GM19035 (cell line): ENCODE measurements at regions not wholly inside any gene's neighbourhood (a gene's known extent, or its start where the extent isn't known, plus 50 kb on each side); places are given as distances from the start of the nearest gene placed in this dataset.
"Not testable (repeated sequence)": the region's sequence is repeated elsewhere in the genome, so short reads cannot be mapped to it uniquely, and the experiment has no call there.

Experiments
- ATAC-seq: cut with Tn5 transposase; IDR thresholded peaks from one replicate; pipeline ENCODE4 v1.9.1; 2021; ENCODE audit not compliant: unreplicated experiment

DNA sequence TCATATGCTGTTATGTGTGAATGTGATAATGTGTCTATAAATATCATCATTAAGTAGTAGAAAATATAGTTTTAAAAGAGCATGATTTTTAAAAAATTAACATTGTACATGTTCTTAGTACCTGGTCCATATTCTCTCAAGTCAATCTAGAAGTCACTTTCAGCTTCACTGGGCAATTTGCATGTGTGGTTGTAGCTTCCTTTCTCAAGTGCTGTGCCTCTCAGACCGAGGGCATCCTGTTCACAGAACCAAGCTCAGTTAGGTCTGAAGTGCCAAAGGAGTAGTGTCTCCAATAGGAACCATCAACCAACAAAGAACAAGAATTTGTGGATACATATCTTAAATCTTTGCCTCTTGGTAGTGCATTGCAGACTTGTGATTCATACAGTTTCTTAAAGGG lies 541.8 kb upstream of the SLC10A2 start:
- ATAC-seq: no peak

DNA sequence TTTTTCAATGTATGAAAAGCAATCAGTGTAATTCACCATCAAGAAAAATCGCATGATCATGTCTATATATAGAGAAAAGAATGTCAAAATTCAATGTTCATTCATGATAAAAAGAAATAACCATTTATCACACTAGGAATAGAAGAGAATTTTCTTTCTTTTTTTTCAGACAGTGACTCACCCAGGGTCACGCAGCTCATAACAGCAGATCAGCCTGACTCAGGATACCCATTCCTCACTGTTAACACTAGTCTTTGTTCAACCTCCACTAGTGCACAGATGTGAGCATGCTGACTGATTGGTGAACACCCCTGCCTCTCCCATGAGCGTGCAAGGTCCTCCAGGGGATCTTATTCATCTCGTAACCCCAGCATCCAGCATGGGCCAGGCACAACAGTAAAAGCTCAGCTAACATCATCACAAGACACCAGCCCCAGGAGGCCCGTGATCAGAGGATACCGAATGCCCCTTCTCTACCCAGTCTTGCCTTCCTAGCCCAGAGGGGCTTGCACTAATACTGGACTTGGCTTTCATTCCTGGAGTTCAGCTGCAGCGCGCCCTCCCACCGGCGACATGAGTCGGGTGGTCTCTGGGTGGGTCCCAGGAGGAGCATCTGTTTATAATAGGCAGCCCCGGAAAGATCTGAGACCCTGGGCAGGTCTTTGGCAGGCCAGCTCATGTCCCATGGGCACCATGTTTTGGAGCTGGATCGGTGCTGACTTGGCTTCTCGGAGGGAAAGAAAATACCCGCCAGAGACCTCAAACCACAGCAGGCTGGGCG lies 539.5 kb upstream of the SLC10A2 start:
- ATAC-seq: no peak

DNA sequence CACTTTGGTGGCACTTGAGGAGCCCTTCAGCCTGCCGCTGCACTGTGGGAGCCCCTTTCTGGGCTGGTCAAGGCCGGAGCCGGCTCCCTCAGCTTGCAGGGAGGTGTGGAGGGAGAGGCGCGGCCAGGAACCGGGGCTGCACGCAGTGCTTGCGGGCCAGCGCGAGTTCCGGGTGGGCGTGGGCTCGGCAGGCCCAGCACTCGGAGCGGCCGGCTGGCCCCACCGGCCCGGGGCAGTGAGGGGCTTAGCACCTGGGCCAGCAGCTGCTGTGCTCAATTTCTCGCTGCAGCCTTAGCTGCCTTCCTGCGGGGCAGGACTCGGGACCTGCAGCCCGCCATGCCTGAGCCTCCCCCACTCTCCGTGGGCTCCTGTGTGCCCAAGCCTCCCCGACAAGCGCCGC lies 533.7 kb upstream of the SLC10A2 start:
- not testable (repeated sequence) for ATAC-seq

DNA sequence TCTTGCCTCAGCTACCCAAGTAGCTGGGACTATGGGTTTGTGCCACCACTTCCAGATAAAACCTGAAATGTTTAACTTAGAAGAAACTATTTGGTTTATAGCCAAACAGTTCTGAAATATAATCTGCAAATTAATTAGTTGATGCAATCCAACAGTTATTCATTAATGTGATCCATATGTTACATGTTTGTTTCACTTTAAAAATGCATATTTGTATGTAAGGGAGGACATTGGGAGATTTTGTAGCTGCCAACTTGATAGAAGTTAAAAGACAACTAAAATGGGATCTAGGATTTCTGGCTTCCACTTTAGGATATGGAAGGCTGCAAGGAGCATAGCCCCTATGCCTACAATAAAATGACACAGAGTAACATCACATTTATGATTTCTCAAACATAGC lies 532.5 kb upstream of the SLC10A2 start:
- ATAC-seq: no peak

DNA sequence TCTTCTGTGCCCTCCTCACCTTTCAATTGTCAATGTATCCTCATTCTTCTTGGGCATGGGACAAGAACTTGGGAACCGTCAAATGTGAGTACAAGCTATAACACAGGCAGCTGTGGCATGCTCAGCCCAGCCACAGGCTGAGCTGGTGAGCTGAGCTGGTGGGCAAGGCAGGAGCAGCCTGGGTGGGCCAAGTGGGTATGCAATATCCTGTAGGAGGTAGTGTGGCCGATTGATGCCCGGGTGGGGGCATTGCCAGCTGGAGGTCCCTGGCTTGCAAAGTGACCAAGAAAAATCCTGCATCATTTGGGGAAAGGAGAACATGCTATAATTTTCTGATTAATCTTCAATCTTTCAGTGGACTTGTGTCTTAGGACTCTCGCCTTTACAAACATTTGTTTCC lies 507.2 kb upstream of the SLC10A2 start:
- ATAC-seq: no peak

DNA sequence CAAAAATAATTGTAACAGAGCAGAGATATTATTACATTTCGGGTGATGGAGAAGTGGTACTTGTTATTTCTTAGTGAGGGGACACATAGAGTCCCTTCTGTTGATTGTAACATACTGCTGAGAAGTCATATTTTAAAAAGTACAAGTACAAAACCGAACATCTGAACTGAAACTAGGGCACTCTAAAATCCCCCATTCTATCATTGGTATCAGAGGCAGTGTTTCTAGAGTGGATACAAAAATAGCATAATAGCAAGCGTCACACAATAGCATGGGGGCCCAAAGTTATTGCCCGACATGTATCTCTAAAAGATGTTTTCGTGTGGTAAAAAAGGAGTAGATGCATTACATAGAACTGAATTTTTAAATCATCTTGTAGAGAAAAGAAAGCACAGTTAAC lies 502.1 kb upstream of the SLC10A2 start:
- no peak for ATAC-seq

DNA sequence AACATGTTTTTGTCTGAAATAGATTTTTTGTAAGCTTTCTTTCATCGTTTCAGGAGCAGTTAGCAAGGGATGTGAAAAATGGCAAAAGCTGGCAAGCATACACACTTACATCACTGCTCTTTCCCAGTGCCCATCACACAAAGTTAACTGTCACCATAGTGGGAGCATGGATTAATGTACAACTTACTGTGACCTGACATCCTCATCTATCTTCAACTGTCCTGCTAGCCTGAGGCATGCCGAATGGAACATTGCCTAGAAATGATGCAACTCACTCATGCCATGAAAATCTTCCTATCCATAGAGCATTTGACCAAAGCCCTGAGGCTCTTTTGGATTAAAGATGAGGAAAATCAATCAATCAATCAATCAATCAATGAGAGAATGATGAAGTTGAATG lies 491.7 kb upstream of the SLC10A2 start:
- ATAC-seq: no peak

DNA sequence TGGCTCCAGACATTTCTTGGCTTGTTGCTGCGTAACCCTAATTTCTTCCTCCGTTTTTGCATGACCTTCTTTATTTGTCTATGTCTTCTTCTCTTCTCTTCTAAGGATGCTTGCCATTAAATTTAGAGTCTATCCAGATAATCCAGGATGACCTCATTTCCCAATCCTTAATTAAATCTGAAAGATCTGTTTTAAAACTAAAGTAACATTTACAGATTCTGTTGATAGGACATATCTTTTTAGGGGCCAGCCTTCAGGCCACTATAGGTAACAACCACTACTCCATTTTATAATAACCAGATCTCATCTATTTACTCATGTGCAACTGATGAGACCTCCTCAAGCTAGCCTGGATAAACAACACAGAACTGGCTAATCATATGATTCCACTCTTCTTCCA lies 490.5 kb upstream of the SLC10A2 start:
- no peak for ATAC-seq

DNA sequence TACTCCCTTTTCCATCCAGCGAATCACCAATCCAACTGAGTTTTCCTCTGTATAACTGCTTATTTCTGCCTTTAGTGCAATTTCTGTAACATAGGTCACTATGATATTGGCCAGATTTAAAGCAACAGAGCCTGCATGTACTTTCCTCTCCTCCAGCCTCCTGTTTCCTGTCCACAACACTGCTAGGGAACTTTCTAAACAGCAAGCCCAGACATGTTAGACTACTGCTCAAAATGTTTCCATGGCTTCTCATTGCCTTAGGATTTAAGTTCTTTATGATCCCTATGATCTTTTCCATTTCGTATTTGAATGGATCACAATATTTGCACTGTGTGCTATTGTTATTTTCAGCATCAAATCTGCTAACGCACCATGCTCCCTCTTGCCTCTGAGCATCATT lies 481.7 kb upstream of the SLC10A2 start:
- ATAC-seq: no peak

DNA sequence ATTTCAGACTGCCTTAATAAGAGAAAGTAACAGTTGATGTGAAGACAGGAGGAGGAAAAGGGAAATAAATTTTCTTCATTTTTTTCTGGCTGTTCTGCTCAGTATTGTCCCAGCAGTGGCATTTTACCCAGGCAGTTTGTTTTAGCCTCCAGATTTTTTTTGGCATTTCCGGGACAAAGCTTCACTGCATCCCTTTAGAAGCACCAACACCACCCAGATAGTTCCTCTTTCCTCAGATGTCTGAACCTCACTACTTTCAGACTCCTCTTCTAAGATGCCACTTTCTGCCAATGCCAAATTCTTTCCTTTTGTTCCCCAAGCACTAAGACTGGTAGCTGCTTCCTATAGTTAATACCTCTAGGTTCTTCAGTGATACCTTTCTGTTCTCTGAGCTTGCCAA lies 480.1 kb upstream of the SLC10A2 start:
- no peak for ATAC-seq

DNA sequence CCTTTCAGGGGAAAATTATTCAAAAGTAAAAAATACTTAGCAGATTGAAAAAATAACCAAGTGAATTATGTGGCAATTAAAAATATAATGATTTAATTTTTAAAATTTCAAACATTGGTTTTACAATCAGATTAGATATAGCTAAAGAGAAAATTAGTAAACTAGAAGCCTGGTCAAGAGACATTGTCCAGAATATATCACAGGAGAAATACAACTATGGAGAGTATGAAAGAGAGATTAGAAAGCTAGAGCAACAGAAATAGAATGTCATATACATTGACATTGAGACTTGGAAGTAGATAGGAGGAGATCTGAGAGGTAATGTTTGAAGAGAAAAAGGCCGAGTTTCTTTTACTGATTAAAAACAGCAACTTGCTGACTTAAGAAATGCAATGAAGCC lies 476.4 kb upstream of the SLC10A2 start:
- ATAC-seq: no peak

DNA sequence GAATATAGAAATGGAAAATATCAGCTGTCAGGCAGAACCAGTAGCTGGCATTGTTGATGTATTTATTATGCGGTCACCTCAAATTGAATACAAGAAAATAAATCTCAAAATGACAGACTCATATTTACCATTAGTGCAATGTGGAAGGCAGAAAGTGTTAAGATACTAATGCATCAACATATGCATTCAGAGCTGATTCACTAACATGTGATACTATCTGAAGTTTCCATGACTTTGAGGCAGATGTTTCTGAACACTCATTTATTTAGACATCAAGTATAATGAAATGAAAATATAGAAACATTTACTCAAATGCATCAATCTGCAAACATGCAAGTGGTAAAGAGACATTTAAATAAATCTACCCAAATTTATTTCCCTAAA lies 474.2 kb upstream of the SLC10A2 start:
- no peak for ATAC-seq

DNA sequence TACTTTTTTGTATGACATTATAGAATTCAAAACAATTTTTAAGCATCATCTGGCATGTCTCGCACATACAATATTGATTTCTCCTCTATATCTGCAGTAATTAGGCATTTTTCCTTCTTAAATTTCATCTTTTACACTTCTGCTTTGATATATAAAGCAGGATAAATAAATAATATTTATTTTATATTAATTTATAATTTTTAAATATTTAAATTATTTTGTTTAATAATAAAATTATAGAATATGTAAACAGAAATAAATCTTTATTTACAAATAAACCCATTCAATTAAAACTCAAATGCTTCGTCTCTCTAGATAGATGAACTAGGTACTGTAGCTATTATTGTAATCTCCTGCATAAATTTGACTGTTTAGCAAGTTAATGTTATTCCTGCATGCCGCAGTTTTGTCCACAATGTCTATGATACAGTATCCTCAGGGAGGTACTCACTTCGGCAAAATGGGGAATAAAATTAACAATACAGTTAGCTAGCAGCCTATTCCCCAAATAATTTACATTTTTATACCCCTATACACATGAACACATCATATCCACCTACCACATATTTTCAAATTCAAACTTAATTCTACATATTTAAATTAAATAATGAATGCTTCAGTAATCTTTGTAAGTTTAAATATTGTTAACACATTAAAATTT lies 473.6 kb upstream of the SLC10A2 start:
- ATAC-seq: no peak

DNA sequence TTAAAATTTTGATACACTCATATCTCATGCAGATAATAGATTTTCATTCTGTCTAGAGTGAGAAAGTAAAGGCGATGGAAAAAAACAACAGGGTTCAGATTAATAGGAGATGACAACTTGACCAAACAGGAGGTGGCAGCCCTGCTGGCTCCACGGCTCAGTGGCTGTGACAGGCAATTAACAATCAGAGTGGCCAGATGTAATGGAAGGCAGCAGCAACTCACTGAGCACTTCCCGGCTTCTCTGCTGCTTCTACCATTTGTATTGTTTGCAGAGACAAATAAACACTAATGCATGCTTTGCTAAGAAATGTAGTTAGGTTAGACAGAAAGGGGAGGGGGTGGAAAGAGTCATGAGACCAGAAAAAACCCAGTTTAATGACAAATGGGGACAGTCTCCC lies 473.0 kb upstream of the SLC10A2 start:
- no peak for ATAC-seq

DNA sequence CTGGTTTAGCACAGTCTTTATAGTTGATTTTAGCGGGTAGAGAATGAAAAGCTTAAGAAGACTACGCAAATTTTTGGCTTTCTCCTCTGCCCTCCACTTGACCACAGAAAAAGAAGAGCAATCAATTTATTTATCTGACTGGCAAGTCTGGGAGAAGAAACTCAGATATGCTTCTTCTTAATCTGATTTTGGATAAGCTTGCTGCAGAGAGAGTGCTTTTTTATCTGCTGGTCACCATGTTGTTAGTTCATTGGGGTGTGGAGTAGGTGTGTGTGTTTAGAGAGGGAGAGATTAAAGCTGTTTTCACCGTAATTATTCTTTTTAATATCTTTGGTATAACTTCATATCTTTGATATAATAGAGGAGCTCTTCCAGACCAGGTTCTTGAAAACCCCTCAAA lies 471.4 kb upstream of the SLC10A2 start:
- no peak for ATAC-seq

DNA sequence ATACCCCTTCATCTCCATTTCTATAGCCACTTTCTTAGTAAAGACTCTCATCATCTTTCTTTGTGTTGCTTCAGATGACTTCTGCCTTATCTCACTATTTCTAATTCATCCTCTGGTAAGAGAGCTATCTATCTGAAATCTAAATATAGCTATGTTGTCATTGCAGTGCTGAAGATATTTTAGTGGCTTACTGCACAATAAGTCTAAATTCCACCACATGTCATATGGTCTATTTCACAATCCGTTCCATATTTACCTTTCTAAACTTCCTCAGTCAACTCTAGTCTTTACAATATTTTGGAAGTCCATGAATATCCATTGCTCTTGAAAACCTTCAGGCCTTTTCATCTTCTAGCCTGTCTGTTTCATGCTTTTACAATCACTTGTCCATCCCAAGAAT lies 465.1 kb upstream of the SLC10A2 start:
- ATAC-seq: no peak

DNA sequence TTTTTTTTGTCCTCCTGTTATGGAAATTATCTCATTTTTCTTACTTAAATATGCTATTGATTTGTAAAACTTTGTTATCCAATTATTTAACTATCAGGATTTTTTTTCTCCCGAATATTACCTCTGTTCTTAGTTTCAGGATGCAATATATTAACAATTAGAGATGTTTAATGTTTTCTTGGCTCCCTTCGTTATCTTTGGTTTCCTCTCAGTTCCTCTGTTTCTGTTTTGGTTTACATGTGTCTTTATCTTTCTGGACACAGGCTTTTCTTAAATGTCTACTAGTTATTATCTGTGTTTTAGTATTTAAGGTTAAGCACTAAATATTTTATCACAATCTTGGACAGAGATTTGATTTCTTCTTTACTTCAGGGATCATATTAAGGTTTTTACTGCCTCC lies 462.2 kb upstream of the SLC10A2 start:
- no peak for ATAC-seq

DNA sequence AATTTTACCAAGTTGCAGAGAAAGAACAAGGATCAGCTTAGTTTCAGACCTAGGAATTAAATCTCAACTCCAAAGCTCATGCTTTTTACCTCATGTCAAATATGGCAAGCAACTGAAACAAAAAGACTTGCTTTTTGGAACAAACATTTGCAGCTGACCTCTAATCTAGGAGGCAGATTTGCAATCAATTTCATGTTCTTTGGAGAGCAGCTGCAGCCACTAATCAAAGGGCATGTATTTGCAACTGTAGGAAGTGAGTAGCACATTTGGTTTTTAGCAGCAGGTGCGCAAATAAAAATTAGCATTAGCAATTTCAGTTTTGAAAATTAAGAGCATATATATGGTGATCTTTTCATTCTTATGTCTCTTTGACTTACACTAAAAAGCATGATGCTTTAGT lies 459.3 kb upstream of the SLC10A2 start:
- ATAC-seq: no peak

DNA sequence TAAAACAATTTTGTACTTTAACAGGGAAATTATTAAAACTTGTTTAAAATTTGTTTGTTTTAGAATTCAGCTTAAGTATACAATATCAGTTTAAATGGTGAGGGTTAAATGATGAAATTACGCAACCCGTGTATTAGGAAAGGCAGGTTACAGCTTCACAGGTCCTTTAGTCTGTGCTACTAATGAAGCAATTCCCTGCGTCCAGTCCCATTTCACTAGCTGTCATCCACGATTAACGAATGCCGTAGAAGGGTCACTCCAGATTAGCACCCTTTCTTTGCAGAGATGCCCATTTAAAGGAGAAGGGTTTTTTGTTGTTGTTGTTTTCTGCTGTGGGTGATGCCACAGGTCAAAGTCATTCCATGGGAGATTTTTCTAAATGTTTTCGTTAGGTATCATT lies 457.6 kb upstream of the SLC10A2 start:
- ATAC-seq: no peak

DNA sequence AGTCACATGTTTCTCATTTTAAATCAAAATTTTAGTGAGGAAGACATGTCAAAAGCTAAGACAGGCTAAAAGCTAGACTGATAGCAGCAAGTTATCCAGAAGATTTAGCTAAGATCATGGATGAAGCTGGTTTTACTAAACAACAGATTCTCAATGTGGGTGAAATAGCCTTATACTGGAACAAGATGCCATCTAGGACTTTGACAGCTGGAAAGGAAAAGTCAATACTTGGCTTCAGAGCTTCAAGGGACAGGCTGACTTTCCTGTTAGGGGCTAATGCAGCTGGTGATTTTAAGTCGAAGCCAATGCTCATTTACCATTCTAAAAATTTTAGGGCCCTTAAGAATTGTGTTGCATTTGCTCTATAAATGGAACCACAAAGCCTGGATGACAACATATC lies 455.3 kb upstream of the SLC10A2 start:
- ATAC-seq: no peak

DNA sequence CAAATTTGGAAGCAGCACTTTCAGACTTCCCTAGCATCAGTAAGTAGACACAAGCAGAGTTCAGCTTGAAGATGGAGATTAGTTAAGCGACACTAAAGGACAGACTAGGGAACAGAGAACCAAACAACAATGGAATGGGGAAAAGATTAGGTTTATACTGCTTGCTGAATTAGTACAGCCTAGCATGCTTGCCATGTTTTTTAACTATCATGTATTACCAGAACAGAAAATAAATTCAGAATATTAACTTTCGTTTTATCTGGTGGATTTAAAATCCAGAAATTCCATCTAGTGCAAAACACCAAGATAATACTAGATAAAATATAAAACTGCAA lies 451.5 kb upstream of the SLC10A2 start:
- ATAC-seq: no peak

DNA sequence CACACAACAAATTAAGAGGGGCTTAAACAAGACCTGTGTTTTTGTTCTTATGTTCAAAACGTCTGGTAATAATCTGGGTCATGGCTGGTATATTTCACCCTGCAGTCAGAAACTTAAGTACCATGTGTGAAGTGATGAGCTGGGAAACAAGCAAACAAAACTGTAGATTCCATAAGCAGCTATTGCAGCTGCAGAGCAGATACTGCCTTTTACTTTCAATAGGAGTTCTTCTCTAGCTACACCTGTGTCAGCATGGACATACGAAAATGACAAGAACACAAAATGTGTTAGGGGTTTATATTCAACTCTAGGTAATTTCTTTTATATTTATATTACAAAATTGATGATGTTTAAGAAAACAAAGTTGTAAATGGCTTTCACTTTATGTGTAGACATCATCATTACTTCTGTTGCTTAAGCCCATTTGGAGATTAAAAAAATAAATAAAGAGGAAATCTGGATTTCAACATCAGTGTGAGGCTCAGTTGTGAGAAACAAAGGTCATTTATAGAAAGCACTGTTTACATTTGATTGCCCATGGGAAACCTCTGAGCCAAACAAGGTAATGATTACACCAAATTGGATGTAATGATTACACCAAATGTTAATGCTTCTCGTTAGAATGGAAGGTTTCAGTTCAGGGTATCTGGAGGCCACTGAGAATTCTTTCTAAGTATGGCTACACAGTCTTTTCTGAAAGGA lies 451.0 kb upstream of the SLC10A2 start:
- peak; percentile 58 for ATAC-seq
